Stimulated activated CD4-positive, alpha-beta T cell treated with anti-CD3 and anti-CD28 coated beads, Interleukin-2, amount 100 ng/mL, for 24 hours (primary cell): ENCODE measurements at regions not wholly inside any gene's neighbourhood (a gene's known extent, or its start where the extent isn't known, plus 50 kb on each side); places are given as distances from the start of the nearest gene placed in this dataset.
"Not testable (repeated sequence)": the region's sequence is repeated elsewhere in the genome, so short reads cannot be mapped to it uniquely, and the experiment has no call there.

Source experiments
- DNase-seq, 2 donors: peaks; one replicate each; pipeline ENCODE4 v3.0.0-alpha.2; 2020

DNA sequence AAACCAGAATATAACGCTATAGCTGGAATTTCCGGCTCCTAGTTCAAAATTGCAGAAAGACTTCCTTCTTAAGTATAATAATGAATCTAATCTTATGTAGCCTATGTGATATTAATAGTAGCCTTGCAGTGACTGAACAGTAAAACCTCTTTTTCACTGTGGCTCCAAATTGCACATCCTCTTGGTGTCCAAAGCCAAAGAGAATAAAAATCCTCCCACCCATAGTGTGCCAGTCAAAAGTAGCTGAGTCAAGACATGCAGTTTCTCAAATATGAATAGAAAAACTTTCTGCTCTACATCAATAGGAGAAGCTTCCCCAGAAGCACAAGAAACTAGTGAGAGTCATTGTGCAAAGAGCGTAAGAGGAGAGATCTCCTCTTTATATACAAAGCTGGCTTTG lies 76.0 kb upstream of the PICALM start:
- DNase-seq: no peak

DNA sequence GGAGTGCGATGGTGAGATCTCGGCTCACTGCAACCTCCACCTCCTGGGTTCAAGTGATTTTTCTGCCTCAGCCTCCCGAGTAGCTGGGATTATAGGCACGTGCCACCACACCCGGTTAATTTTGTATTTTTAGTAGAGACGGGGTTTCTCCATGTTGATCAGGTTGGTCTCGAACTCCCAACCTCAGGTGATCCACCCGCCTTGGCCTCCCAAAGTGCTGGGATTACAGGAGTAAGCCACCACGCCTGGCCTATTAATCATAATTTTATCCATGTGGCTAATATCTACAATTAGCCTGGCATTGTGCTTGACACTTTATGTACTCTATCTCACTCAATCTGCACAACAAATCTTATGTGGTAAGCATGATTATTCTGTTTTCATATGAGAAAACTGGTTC lies 75.2 kb upstream of the PICALM start:
- DNase-seq: not testable (repeated sequence)

GRCh38 chr11:86143087-86144030 lies 74.5 kb upstream of the PICALM start:
- no peak for DNase-seq

- DNase-seq: no peak
Observed at GRCh38 chr11:86142170-86142569, 73.3 kb upstream of the PICALM start.

DNA sequence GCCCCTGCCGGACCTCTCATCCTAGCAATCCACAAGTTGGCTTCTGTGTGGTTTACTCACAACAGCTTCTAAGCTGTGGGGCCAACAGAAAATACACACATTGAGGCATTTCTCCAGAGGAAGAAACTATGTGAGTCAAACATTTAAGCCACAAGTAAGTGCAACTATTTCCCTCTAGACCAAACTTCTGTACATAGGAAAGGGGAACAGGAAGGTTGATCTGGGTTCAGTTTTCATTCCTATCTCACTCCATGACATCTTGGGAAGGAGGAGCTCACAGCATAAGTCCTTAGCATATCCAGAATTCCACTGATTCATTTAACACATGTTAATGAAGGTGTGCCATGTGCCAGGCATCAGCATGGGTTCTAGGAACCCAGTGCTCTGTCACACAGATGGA lies 72.8 kb upstream of the PICALM start:
- no peak for DNase-seq

DNA sequence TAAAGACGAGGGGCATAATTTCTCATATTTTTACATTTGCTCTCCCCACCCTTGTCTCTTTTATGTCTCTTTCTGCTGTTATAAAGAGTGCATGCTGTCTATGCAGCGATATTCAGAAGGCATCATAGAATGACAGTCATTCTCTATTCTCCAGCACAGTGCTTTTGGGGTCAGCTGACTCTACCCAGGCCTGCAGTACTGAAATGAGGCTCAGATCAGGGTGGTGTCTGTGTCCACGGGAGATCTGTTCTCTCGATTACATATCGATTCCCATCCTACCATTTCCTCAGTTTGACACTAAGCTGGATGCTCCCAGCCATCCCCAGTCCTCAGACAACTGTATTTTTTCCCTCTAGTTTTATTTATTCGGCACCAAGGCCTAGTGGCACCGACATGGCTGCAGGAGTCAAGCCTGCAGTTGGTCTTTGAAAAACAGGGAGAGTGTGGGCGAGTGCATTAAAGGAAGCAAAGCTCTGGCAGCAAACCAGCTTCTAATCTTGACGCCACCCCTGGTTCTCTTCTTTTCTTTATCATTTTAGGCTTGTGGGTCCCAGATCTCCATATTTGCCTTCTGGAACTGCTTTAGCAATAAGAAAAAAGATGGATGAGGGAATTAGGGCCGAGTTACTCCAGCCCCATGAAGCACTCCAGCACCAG lies 71.6 kb upstream of the PICALM start:
- no peak for DNase-seq

GRCh38 chr11:86138958-86139357 lies 70.1 kb upstream of the PICALM start:
- DNase-seq: no peak

GRCh38 chr11:86136538-86136937 lies 67.7 kb upstream of the PICALM start:
- DNase-seq: no peak

- DNase-seq: no peak
Observed at GRCh38 chr11:86135319-86135714, 66.4 kb upstream of the PICALM start.

- no peak for DNase-seq
Observed at GRCh38 chr11:86134580-86135318, 65.9 kb upstream of the PICALM start.

DNA sequence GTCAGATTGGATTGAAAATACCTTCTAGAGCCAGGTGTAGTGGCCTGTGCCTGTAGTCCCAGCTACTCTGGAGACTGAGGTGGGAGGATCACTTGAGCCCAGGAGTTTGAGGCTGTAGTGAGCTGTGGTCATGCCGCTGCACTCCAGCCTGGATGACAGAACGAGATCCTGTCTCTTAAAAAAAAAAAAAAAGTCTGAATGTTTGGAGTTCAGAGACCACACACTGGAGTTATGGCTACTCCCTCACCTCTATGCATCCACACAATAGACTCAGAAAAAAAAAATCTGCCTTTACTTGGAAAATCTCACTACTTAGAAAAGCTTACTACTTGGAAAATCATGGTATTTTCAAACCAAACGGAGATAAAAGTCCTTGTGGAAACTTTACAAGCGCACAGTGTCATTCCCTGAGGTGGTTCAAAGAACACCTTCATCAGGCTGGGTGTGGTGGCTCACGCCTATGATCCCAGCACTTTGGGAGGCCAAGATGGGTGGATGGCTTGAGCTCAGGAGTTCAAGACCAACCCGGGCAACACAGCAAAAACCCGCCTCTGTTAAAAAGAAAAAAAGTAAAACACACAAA lies 63.9 kb upstream of the PICALM start:
- DNase-seq: no peak

DNA sequence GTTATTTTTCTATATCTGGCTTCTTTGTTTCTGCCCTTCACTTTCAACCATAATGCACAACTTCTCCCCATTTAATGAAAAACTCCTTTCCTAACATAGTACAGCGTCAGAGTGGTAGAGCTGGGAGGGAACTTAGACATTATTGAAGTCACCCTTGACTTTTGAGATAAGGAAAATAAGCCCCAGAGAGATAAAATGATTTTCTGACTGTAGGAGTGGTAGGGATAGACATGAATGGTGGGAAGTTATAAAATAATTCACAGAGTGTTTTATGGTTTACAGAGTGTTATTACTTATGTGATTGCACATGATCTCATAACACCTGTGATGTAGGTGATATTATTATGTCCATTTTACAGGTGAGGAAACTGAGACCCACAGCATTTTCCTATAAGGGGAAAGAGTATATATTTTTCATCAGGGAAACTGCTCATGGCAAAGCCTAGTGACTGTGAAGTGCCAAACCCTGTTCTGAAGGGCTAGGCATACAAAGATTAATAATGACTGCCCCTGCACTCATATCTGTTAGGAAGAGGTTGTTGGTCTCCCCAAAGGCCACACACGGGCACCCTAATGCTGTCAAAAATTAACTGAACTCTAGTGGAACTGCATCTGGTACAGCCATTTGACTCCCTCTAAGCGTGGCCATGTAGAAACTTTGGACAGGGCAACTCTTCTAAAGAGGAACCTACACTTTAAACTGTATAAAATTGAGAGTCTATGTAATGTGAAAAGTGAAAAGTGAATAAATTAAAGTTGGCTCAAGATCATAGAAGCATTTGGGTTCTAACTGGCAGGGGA lies 61.1 kb upstream of the PICALM start:
- DNase-seq: no peak

GRCh38 chr11:86128914-86129313 lies 60.0 kb upstream of the PICALM start:
- no peak for DNase-seq

DNA sequence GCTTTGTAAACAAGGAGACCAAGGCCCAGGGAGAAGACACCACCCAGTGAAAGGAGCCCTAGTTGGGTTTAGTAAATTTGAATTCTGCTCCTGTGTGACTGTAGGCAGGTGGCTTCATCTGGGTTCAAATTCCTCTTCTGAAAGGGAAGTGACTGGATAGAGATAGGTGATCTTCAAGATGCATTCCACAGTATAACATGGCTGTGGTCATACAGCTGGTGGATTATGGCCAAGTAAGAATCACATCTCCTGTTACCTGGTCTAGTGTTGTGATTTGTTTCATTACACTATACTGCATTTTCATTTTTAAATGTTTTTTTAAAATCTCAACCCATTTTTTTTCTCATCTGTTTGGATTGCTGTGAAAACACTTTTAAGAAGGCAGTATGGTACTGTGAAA lies 58.0 kb upstream of the PICALM start:
- DNase-seq: no peak

GRCh38 chr11:86124251-86125233 lies 55.7 kb upstream of the PICALM start:
- no peak for DNase-seq

DNA sequence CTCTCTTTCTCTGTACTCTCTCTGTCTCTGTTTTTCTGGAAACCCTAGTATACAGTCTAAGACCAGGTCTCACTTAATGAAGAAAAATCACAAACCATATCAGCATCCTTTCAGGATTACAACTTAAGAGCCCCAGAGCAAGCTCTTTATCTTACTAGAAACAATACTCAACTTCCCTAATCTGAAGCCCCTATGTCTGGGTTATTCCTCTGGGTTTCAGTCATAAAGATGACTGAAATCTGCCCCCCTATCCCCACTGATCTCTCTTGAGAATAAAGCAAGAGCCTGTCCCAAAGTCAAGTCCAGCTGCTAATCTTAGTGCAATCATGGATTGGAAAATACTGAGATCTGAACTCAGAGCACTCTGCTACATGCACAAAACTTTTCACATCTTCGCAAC lies 53.9 kb upstream of the PICALM start:
- no peak for DNase-seq

GRCh38 chr11:86120807-86121206 lies 51.9 kb upstream of the PICALM start:
- DNase-seq: no peak

DNA sequence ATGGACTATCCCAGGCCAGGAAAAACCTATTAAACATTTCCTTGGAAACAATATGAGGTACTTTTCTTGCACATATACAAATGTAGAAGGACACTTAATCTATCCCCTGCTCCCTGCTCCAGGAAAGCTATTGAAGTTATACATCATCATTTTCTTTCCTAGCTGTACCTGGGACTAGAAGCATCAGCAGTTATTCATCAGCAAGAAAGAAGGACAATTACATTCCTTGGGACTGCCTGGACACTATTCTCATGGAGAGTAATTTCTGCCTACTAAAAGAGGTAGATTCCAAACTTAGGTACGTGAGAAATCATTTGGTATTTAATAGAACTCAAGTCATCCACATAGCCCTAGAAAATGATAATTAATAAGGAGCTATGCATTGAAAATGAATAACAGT lies 51.0 kb upstream of the PICALM start:
- no peak for DNase-seq

DNA sequence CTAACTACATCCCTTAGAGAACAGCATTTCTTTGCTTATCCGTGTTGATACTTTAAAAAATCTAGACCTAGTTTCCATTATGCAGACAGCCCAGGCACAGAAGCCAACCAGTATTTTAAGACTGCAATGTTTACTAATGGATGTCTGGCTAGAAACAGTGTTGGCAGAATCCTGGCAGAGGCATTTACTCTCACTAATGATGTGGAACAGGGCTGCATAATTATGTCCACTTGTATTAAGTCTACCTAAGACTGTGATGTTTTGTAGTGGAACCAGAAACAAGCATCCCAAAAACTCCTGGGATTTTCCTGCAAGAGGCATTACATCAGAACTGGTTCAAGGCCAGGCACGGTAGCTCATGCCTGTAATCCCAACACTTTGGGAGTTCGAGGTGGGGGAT lies 50.2 kb upstream of the PICALM start:
- no peak for DNase-seq
